Neutrophil (primary cell): ENCODE measurements at regions not wholly inside any gene's neighbourhood (a gene's known extent, or its start where the extent isn't known, plus 50 kb on each side); places are given as distances from the start of the nearest gene placed in this dataset.

ENCODE experiments used
- H3K27ac ChIP-seq: fragments of 200-600 bp; sonication (generic); 2 replicates; pipeline ENCODE4 v1.5.1; 2016; ENCODE audit warnings: mild to moderate bottlenecking, moderate library complexity
- H3K27me3 ChIP-seq: fragments of 200-600 bp; sonication (generic); 2 replicates; pipeline ENCODE4 v1.6.0; 2016; ENCODE audit warnings: mild to moderate bottlenecking
- H3K36me3 ChIP-seq: fragments of 200-600 bp; sonication (generic); 2 replicates; pipeline ENCODE4 v1.5.1; 2017
- H3K4me1 ChIP-seq, 2 experiments: fragments of 200-600 bp in 1 of 2; sonication (generic) in 1 of 2; 1 replicate in 1 of 2; 2 replicates in 1 of 2; pipeline versions ENCODE4 v1.5.1 to v1.6.1; 2013 to 2016; ENCODE audit warnings: low read depth in 1 of 2, low read length in 1 of 2, mild to moderate bottlenecking in 1 of 2, moderate library complexity in 1 of 2; ENCODE audit not compliant: control insufficient read depth in 1 of 2, insufficient read depth in 1 of 2
- H3K4me3 ChIP-seq, 2 experiments: fragments of 200-600 bp in 1 of 2; sonication (generic) in 1 of 2; 1 replicate in 1 of 2; 2 replicates in 1 of 2; pipeline ENCODE4 v1.5.1; 2013 to 2016; ENCODE audit warnings: low read depth in 1 of 2, low read length in 1 of 2, mild to moderate bottlenecking in 1 of 2, moderate library complexity in 1 of 2
- H3K9me3 ChIP-seq: fragments of 200-600 bp; sonication (generic); 2 replicates; pipeline ENCODE4 v1.5.1; 2016
- CTCF ChIP-seq: fragments of 200-600 bp; sonication (generic); IDR thresholded peaks from 2 replicates; pipeline ENCODE4 v1.5.1; 2016; ENCODE audit warnings: antibody characterized with exemption

DNA sequence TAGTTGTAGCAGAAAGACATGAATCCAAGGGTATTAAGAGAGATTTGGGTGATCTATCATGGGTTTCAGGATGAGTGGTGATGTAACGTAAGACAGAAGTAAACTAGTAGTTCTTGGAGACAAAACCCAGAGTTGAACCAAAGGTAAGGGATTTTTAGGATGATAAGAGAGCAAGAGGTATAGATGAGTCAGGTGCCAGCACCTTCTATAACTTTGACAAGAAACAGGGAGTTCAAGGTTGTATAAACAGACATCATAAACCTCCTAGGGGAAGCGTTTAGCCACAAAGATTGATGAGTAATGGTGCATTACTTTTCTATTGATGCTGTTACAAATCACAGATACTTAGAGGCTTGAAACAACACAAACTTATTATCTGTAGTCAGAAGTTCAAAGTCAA, 447.3 kb upstream of the ARHGEF26 start:
- Histone ChIP-seq H3K9me3 (no peaks in the 10 kb centered on the region), H3K27ac (no peak overlapping the region), H3K4me1 (no peaks in the 10 kb centered on the region), H3K36me3 (no peaks in the 10 kb centered on the region), H3K4me3 (no peak overlapping the region), H3K27me3 (no peaks in the 10 kb centered on the region)
- TF ChIP-seq CTCF: no peak

GRCh38 chr3:153679714-153680113, 441.5 kb upstream of the ARHGEF26 start:
- Histone ChIP-seq H3K27ac (no peak overlapping the region), H3K36me3 (no peaks in the 10 kb centered on the region), H3K4me3 (no peak overlapping the region), H3K9me3 (no peaks in the 10 kb centered on the region), H3K27me3 (no peaks in the 10 kb centered on the region), H3K4me1 (no peaks in the 10 kb centered on the region)
- no peak for TF ChIP-seq CTCF

DNA sequence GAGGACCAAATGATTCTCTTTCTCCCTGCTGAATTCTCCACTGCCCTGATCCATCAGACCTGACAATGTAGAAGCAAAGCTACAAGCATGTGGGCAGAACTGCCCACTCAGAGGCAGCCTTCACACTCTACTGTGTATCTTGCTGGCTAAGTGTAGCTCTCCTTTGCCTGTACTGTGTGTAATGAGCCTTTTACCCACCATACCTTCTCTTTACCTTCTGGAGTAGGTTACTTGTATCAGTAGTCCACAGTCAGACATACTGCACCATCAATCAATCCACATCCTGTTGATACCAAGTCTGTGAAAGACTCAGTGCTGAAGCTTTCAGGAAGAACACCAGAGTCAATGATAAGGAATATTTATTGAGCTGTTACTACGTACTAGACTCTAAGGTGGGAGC, 440.7 kb upstream of the ARHGEF26 start:
- Histone ChIP-seq H3K36me3 (no peaks in the 10 kb centered on the region), H3K27ac (no peak overlapping the region), H3K4me1 (no peaks in the 10 kb centered on the region), H3K9me3 (no peaks in the 10 kb centered on the region), H3K27me3 (no peaks in the 10 kb centered on the region), H3K4me3 (no peak overlapping the region)
- TF ChIP-seq CTCF: no peak

DNA sequence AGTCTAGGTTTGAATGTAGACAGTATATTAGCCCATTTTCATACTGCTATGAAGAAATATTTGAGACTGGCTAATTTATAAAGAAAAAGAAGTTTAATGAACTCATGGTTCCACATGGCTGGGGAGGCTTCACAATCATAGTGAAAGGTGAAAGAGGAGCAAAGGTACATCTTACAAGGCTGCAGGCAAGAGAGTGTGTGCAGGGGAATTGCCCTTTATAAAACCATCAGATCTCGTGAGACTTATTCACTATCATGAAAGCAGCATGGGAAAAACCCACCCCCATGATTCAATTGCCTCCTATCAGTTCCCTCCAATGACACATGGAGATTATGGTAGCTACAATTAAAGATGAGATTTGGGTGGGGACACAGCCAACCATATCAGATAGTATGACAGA, 440.1 kb upstream of the ARHGEF26 start:
- Histone ChIP-seq H3K27me3 (no peaks in the 10 kb centered on the region), H3K4me3 (no peak overlapping the region), H3K36me3 (no peaks in the 10 kb centered on the region), H3K9me3 (no peaks in the 10 kb centered on the region), H3K4me1 (no peaks in the 10 kb centered on the region), H3K27ac (no peak overlapping the region)
- no peak for TF ChIP-seq CTCF

DNA sequence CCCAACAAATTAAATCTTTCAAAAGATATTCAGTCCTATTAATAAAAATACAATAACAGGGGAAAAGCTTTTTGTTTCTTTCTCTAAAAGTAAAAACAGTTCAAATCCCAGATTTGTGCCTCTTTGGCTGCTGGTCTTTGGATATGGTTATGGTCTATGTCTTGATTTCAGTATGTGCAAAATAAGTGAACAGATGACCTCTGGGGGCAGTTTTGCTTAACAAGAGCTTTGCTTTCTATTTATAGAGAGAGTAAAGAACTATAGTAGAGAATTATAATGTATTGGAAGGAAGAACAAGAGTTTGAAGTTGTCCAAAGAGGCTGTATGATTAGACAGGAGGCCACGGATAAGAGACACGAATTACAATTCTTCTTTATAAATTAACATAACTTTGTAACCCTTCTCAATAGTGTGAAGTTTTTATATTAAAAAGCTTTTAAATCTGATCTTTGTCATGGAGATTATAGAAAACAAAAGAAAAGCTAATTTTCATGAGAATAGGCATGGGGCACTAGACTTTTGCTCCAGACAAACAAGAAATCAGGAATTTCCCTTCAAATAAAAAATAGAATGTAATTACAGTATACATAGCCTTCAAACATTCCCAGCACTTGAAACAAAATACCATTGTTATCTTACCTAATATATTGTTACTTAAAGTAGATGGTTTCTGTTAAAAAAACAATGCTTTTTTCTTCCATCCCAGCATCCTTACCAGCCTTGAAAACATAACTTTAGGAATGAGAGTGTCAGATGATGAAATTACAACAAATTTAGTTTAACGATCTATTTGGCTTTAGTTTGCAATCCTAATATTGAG, 432.7 kb upstream of the ARHGEF26 start:
- H3K4me1 ChIP-seq: no peaks in the 10 kb centered on the region
- no peak overlapping the region for H3K4me3 ChIP-seq
- H3K36me3 ChIP-seq: no peaks in the 10 kb centered on the region
- no peaks in the 10 kb centered on the region for H3K9me3 ChIP-seq
- no peaks in the 10 kb centered on the region for H3K27me3 ChIP-seq
- H3K27ac ChIP-seq: no peak overlapping the region
- no peak for TF ChIP-seq CTCF
